HTR-8/SVneo (cell line): ENCODE measurements at regions not wholly inside any gene's neighbourhood (a gene's known extent, or its start where the extent isn't known, plus 50 kb on each side); places are given as distances from the start of the nearest gene placed in this dataset.
"Not testable (repeated sequence)": the region's sequence is repeated elsewhere in the genome, so short reads cannot be mapped to it uniquely, and the experiment has no call there.

Source experiments
- DNase-seq: peaks from one replicate; pipeline ENCODE4 v3.0.0; 2011; ENCODE audit warnings: low spot score, mixed read lengths; ENCODE audit not compliant: insufficient read length
- FAIRE-seq: peaks from 2 replicates; lab custom pipeline; 2011; peaks lifted over from hg19 to GRCh38; lab: Jason Lieb, UNC

- DNase-seq (no peak), FAIRE-seq (no peak)
Observed at GRCh38 chr6:118720125-118720473, 68.7 kb upstream of the CEP85L start.

GRCh38 chr6:118719351-118720124 lies 68.1 kb upstream of the CEP85L start:
- DNase-seq = no peak
- no peak for FAIRE-seq

- no peak for DNase-seq
- no peak for FAIRE-seq
Observed at GRCh38 chr6:118718903-118719302, 67.5 kb upstream of the CEP85L start.

- FAIRE-seq (no peak), DNase-seq (no peak)
Observed at GRCh38 chr6:118718297-118718696, 66.9 kb upstream of the CEP85L start.

GRCh38 chr6:118717106-118717505 lies 65.7 kb upstream of the CEP85L start:
- FAIRE-seq (no peak), DNase-seq (no peak)

GRCh38 chr6:118715907-118716306 lies 64.5 kb upstream of the CEP85L start:
- not testable (repeated sequence) for DNase-seq, FAIRE-seq

- FAIRE-seq = no peak
- DNase-seq = no peak
Observed at GRCh38 chr6:118715376-118715775, 64.0 kb upstream of the CEP85L start.

- no peak for DNase-seq
- no peak for FAIRE-seq
Observed at GRCh38 chr6:118714756-118715155, 63.4 kb upstream of the CEP85L start.

- FAIRE-seq (no peak), DNase-seq (peak; percentile 33)
Observed at GRCh38 chr6:118712969-118713368, 61.6 kb upstream of the CEP85L start.

- no peak for FAIRE-seq
Observed at GRCh38 chr6:118710616-118711015, 59.2 kb upstream of the CEP85L start.

GRCh38 chr6:118709859-118710350 lies 58.5 kb upstream of the CEP85L start:
- FAIRE-seq (peak; percentile 49), DNase-seq (peak; percentile 36)

More at GRCh38 chr6:118710616-118711015, 59.2 kb upstream of the CEP85L start:
- DNase-seq = no peak

- no peak for FAIRE-seq
- DNase-seq = no peak
Observed at GRCh38 chr6:118708744-118709143, 57.4 kb upstream of the CEP85L start.

GRCh38 chr6:118708055-118708454 lies 56.7 kb upstream of the CEP85L start:
- no peak for FAIRE-seq
- no peak for DNase-seq

GRCh38 chr6:118706702-118707101 lies 55.3 kb upstream of the CEP85L start:
- FAIRE-seq (no peak), DNase-seq (no peak)

GRCh38 chr6:118705544-118706491 lies 54.4 kb upstream of the CEP85L start:
- FAIRE-seq (no peak), DNase-seq (peak; percentile 51)

- no peak for FAIRE-seq
Observed at GRCh38 chr6:118704915-118705314, 53.5 kb upstream of the CEP85L start.

GRCh38 chr6:118701260-118701659 lies 49.9 kb upstream of the CEP85L start:
- FAIRE-seq = peak; percentile 33
- DNase-seq = not testable (repeated sequence)

More at GRCh38 chr6:118704915-118705314, 53.5 kb upstream of the CEP85L start:
- DNase-seq = no peak
